ENCODE measurements at regions not wholly inside any gene's neighbourhood (a gene's known extent, or its start where the extent isn't known, plus 50 kb on each side); places are given as distances from the start of the nearest gene placed in this dataset.

GRCh38 chr12:18145924-18146323 lies 55.9 kb upstream of the RERGL start:
- no peak overlapping the region for H3K27ac Mint-ChIP-seq (ENCODE audit: unreplicated experiment)
- H3K4me3 Mint-ChIP-seq (ENCODE audit: unreplicated experiment): no peak overlapping the region
- no peak for TF ChIP-seq CTCF (IDR thresholded peaks at IDR 0.05)
- DNase-seq (ENCODE audit: low spot score): no peak
- no peaks in the 10 kb centered on the region for H3K9me3 Mint-ChIP-seq (ENCODE audit: low read depth)
- peaks cover 9% of the 10 kb centered on the region for H3K4me1 Mint-ChIP-seq (ENCODE audit: low read depth)
- no peaks in the 10 kb centered on the region for H3K27me3 Mint-ChIP-seq (ENCODE audit: low read depth)
- no peaks in the 10 kb centered on the region for H3K36me3 Mint-ChIP-seq (ENCODE audit: low read depth)

DNA sequence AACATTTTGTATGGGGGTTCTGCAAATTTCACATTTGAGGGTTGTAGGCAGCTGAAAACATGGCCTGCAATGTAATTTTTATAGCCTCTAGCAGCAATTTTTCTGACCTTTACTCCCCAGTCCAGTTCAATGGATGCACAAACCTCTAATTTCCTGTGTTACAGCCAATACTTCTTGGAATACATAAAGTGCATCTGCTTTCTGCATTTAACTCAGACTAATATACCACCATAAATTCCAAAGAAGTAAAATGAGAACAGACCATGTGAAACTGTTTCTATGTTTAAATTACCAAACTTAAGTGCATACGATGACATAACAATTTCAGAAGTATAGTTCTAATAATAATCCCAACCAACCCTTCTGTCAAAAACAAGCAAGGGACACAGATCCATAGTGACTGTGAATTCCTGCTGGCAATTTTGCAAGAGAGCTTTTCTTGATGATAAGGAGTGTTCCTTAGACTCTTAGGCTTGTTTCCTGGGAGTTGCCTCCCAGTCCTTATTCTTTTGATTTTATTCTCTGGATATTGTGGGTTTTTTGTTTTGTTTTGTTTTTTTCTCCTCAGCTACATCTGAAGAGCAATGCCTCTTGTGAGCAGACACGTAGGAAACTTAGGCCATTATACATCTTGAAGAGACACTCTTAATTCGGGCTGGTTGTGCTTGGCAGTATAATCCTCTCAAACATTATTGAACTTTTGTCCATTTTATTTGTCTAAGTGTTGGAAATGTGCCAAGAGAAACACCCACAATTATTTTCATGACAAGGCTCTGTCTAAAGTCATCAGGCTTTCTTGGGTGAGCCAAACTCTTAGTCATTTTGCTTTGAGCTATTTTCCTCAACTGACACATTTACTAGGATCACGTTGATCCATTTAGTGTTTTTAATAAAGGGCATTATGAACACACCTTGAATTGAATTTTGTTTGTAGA lies 51.3 kb upstream of the RERGL start:
- Mint-ChIP-seq H3K27ac (ENCODE audit: unreplicated experiment) (peak overlapping the region; percentile 51), H3K27me3 (ENCODE audit: low read depth) (peaks cover 4% of the 10 kb centered on the region), H3K36me3 (ENCODE audit: low read depth) (no peaks in the 10 kb centered on the region), H3K4me3 (ENCODE audit: unreplicated experiment) (no peak overlapping the region), H3K9me3 (ENCODE audit: low read depth) (no peaks in the 10 kb centered on the region), H3K4me1 (ENCODE audit: low read depth) (peaks cover 14% of the 10 kb centered on the region)
- no peak for TF ChIP-seq CTCF (IDR thresholded peaks at IDR 0.05)
- DNase-seq (ENCODE audit: low spot score): no peak

- DNase-seq (ENCODE audit: low spot score): no peak
- peaks cover 14% of the 10 kb centered on the region for H3K4me1 Mint-ChIP-seq (ENCODE audit: low read depth)
- H3K4me3 Mint-ChIP-seq (ENCODE audit: unreplicated experiment): no peak overlapping the region
- H3K27me3 Mint-ChIP-seq (ENCODE audit: low read depth): peaks cover 4% of the 10 kb centered on the region
- H3K36me3 Mint-ChIP-seq (ENCODE audit: low read depth): no peaks in the 10 kb centered on the region
- H3K27ac Mint-ChIP-seq (ENCODE audit: unreplicated experiment): no peak overlapping the region
- H3K9me3 Mint-ChIP-seq (ENCODE audit: low read depth): no peaks in the 10 kb centered on the region
- TF ChIP-seq CTCF (IDR thresholded peaks at IDR 0.05): peak; percentile 95
These were observed 50.1 kb upstream of the RERGL start for GRCh38 chr12:18139989-18140596.
